HG02981 (cell line): ENCODE measurements at regions not wholly inside any gene's neighbourhood (a gene's known extent, or its start where the extent isn't known, plus 50 kb on each side); places are given as distances from the start of the nearest gene placed in this dataset.
"Not testable (repeated sequence)": the region's sequence is repeated elsewhere in the genome, so short reads cannot be mapped to it uniquely, and the experiment has no call there.

Source experiments
- ATAC-seq: cut with Tn5 transposase; IDR thresholded peaks from one replicate; pipeline ENCODE4 v1.9.1; 2021; ENCODE audit warnings: mild to moderate bottlenecking, moderate library complexity; ENCODE audit not compliant: unreplicated experiment

DNA sequence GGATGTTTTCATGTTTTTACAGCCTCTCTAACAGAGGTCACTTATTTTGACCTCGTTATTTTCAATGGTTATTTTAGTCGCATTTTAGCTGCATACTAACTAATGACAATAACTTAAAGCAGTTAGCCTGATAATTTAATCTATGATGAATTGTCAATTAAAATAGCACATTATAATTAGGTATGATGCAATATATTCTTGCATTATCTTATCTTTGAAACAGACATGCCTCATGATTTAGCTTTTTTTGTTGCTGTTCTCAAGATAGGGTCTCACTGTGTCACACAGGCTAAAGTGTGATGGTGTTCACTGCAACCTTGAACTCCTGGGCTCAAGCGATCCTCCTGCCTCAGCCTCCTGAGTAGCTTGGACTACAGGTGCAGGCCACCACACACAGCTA lies 126.4 kb downstream of the KBTBD2 start:
- ATAC-seq: no peak

DNA sequence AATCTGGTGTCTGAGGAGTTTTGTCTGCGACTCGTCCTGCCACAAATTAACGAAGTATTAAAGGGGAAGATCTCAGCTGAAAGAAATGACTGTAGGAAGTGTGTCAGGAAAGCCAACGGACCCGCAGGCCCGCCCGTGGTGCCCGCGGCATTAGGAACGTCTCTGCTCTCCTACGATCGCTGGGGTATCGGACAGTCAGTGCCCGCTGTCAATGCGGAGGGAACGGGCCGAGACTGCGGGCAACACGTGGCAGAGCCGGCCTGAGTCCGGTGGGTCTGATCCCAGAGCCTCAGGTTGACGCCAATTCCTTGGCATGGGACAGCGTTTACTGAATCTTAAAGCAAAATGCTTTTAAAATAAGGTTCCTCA lies 128.7 kb downstream of the KBTBD2 start:
- no peak for ATAC-seq

- not testable (repeated sequence) for ATAC-seq
These were observed 129.2 kb downstream of the KBTBD2 start for GRCh38 chr7:32762206-32762924.

- no peak for ATAC-seq
These were observed 129.9 kb downstream of the KBTBD2 start for GRCh38 chr7:32761451-32762205.

DNA sequence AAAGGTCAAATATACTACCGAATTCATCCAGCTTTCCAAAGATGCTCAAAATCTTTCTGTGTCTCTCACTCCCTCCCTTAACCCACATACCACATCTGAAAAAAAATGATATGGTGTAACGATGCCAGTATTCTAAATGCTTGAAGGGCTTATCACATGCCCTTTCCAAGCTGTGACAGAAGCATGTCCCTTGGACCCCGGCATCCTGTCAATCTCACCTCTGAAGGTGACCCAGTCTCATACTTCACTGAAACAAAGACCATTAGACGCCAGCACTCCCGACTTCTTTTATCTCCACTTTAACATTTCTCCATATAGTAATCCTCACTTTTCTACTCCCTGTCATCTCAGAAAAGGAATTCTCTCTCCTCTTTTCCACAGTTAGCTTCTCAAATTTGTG lies 130.8 kb downstream of the KBTBD2 start:
- not testable (repeated sequence) for ATAC-seq

GRCh38 chr7:32759859-32760258 lies 131.7 kb downstream of the KBTBD2 start:
- not testable (repeated sequence) for ATAC-seq

DNA sequence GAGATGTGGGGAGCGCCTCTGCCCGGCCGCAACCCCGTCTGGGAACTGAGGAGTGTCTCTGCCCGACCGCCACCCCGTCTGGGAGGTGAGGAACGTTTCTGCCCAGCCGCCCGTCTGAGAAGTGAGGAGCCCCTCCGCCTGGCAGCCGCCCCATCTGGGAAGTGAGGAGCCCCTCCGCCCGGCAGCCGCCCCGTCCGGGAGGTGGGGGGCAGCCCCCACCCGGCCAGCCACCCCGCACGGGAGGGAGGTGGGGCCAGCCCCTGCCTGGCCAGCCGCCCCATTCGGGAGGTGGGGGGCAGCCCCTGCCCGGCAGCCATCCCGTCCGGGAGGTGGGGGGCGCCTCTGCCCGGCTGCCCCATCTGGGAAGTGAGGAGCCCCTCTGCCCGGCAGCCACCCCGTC lies 137.7 kb downstream of the KBTBD2 start:
- ATAC-seq: not testable (repeated sequence)

GRCh38 chr7:32748337-32748736 lies 143.2 kb downstream of the KBTBD2 start:
- not testable (repeated sequence) for ATAC-seq

DNA sequence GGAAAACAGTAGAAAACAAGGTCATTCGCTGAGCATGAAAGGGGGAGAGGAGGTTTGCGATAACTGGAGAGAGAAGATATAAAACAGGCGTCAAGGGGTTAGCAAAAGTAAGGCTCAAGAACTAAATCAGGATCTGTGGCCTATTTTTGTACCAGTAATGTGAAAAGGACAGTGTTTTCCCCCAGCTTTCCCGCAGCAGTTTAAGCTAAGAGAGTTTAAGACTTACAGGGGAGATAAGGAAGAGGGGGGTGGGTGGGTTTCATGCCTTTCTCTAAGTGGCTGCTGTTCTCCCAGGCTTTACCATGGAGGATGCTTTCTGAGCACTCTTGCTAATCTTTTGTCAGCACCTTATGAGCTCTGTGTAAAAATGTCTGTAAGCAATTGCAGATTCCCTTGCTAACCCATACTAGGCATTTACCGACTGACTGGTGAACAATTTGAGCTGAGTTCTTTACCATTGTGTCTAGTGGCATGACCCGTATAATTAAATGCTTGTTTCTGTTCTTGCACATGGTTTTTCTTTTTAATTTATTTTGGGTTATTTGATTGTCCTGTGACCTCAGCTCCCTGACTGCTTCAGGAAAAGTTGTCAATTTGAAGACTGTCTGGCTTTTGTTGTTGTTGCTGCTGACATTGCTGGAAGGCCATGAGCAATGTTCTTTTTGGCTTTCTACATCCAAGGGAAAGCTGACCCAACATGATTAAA lies 144.0 kb downstream of the KBTBD2 start:
- not testable (repeated sequence) for ATAC-seq

DNA sequence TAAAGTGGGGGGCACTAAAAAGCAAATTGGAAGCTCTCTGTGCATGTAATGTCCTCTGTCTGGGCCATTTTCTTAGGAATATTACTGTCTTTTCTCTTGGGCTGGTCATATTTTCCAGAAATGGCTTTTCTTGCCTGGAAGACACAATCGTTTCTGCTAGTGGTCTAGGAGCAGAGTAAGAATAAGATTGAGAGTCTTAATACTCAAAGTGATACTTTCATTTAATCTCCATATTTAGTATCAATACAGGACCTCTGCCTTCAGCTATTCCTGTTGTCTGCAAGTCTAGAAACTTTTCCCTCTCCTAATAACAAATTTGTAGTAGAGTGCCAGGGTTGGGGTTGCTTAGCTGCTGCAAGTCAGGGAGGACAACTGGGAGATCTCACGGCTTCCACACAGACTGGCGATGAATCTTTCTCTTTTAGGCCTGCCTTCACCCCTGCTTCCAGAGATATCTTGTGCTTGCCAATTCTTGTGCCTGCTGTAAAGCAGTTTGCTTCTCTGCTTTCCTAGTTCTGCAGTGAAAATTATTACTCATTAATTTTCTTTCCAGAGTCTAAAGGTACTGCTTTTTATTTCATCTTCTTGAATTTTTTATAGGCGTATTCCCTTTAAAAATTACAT lies 149.6 kb downstream of the KBTBD2 start:
- not testable (repeated sequence) for ATAC-seq

DNA sequence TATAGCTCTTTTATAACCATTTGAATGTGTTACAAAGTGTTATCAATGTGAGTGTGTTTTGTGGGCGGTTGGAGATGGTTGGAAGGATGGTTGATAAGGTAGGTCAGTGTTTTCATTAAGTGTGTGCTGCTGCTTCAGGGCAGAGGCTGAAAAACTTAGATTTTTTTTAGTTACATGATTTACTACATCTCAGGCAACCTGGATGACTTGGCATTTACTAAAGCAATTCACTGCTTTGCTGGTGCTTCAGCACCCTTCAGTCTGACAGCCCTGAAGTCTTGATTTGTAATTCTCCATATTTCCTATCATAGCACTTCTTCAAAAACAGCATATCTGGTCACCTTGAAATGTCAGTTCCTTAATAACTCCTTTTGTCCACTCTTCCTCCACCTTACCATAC lies 151.8 kb downstream of the KBTBD2 start:
- ATAC-seq: not testable (repeated sequence)

GRCh38 chr7:32738390-32738789 lies 153.2 kb downstream of the KBTBD2 start:
- ATAC-seq: not testable (repeated sequence)

DNA sequence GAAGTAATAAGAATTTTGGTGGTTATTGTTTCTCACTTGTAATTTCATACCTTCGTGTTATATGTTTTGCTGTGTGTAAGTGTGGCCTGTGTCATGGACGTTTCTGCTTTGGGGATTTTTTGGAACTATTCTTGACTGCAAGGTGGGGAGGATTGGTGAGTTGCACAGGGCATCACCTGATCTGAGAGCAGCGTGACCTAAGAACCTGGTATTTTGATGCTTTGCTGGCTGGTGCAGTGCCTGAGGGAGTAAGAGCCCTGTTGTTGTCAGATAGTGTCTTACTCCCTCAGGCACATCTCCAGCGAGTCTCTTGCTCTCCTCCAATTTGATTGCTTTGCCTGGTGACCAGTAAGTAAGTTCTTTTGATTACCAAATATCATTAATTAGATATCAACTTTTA lies 158.8 kb downstream of the KBTBD2 start:
- not testable (repeated sequence) for ATAC-seq

DNA sequence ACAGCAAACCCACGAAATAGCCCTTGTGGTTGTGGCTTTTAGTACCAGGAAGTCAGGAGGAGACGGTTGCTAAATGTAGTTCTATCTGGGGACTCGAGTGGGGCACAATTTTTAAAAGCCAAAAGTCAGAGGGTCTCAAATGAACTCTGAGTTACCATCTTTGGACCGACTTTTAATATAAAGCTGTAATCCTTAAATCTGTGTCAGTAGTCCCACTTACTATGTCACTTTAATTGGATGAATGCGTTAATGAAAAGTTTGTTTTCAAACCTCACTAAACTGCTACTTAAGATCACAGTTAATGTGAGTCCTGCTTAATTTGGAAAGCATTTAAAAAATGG lies 162.3 kb downstream of the KBTBD2 start:
- not testable (repeated sequence) for ATAC-seq

DNA sequence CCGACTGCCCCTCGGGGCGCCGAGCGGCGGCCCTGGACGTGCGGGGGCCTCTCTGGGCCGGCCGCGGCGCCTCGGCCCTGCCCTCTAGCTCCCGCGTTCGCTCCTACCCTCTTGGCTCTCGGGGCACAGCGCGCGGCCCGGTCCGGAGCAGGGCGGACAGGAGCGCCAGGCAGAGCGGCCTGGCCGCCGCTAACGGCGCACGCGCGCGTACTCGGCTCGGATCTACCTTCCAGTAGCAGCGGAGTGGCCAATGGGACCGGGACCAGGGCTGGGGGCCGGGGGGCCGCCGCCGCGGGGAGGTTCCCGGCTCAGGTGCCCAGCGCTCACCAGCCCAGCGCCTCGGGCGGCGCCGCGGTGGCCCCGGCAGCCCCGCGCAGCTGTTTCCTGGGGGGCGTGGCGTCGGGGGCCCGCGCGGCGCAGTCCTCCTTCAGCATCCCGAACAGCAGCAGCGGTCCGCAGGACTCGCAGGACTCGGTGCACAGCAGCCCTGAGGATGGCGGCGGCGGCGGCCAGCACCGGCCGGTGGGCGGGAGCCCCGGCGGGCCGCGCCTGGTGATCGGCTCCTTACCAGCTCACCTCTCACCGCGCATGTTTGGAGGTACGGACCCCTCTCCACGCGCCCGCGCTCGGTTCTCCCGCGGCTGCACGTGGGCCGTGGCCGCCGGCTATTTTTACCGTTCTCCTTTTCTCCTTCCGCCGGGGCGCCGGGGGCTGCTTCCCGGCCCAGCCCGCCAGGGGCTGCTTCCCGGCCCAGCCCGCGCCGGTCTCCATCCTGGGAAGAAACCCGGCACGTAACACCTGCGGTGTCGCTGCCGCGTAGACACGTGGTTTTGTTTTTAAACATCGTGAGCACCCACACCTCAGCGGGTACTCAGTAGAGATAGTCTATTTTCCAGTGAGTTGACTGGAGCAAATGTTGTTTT lies 162.9 kb downstream of the KBTBD2 start:
- ATAC-seq: peak; percentile 59

DNA sequence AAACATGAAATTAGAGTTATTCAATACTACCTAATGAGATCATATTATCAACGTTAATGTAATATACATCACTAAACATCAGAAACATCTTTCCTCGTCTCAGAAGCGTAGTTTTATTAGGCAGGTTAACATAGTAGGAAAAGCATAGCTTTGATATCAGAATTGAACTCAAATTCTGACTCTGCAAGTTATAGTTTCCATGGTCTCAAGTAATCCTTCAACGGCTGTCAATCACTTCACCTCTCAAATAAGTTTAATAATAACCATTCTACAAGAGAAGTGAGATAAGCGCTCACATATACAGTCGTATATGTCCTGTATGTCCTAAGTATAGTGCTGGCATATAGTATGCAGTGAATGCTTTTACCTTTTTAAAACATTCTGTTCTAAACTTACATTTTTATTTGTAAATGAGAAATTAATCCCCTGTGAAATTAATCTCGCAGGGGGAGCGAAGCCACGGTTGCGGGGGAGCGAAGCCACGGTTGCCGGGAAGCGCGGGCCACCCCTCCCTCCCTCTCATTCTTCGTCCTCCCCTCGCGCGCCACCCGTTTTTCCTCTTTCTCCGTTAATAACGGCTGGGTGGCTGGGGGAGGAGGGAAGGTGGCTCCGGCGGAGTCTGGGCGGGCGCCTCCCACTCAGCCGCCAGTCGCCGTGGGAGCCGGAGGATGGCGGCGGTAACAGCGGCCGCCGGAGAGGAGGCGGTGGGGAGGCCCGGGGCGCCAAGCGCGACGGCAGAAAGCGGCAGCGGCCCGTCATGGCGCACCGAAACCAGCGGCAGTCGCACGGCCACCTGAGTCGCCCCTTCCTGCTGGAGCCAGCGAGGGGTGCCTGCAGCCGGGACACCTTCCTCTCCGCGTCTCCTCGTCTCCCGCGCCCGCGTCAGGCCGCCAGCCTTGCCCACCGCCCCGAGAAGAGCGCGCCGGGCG lies 163.8 kb downstream of the KBTBD2 start:
- peak; percentile 43 for ATAC-seq

DNA sequence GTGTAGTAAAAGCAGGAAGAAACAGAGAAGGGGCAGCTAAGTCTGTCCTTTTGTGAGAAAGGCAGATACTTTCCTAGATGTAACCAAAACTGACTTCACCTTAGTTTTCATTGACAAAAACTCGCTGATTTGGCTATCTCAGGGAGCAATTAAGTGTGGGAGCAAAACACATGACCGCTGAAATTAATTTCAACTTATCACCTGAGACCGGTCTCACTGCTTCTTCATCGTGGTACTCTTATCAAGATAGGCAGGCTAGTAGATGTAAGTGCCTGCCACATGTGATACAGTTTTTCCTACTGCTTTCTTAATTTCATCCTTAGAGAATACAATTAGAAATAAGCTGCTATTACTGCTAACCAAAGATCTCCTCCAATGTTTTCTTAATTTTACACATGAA lies 168.7 kb downstream of the KBTBD2 start:
- ATAC-seq: not testable (repeated sequence)

DNA sequence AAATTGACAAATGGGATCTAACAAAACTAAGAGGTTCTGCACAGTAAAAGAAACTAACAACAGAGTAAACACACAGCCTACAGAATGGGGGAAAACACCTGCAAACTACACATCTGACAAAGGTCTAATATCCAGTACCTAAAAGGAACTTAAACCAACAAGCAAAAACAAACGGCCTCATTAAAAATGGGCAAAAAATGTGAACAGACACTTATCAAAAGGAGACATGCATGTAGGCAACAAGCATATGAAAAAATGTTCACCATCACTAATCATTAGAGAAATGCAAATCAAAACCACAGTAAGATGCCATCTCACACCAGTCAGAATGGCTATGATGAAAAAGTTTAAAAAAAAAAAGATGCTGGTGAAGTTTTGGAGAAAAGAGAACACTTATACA lies 197.4 kb downstream of the KBTBD2 start:
- ATAC-seq: no peak
